ENCODE measurements at regions not wholly inside any gene's neighbourhood (a gene's known extent, or its start where the extent isn't known, plus 50 kb on each side); places are given as distances from the start of the nearest gene placed in this dataset.

GRCh38 chr18:77487951-77488740, 238.5 kb downstream of the GALR1 start:
- DNase-seq (ENCODE audit: insufficient read length): no peak
- no peak for FAIRE-seq
- no peak for TF ChIP-seq POLR2A (IDR thresholded peaks at IDR 0.05; ENCODE audit: low read depth, low read length)
- TF ChIP-seq POLR2AphosphoS5 (IDR thresholded peaks at IDR 0.05; ENCODE audit: low read depth, low read length): no peak
- no peak for TF ChIP-seq TAF1 (IDR thresholded peaks at IDR 0.05; ENCODE audit: borderline replicate concordance, low read depth, low read length)

GRCh38 chr18:77495079-77495478, 245.4 kb downstream of the GALR1 start:
- DNase-seq (ENCODE audit: insufficient read length) (no peak), FAIRE-seq (no peak)
- TF ChIP-seq POLR2AphosphoS5 (IDR thresholded peaks at IDR 0.05; ENCODE audit: low read depth, low read length) (no peak), POLR2A (IDR thresholded peaks at IDR 0.05; ENCODE audit: low read depth, low read length) (no peak), TAF1 (IDR thresholded peaks at IDR 0.05; ENCODE audit: borderline replicate concordance, low read depth, low read length) (no peak)

- no peak for DNase-seq (ENCODE audit: insufficient read length)
- TF ChIP-seq POLR2A (IDR thresholded peaks at IDR 0.05; ENCODE audit: low read depth, low read length) (no peak), POLR2AphosphoS5 (IDR thresholded peaks at IDR 0.05; ENCODE audit: low read depth, low read length) (no peak), TAF1 (IDR thresholded peaks at IDR 0.05; ENCODE audit: borderline replicate concordance, low read depth, low read length) (no peak)
- FAIRE-seq: peak; percentile 36
Observed at GRCh38 chr18:77495982-77496690, 246.5 kb downstream of the GALR1 start.

GRCh38 chr18:77501266-77501665, 251.6 kb downstream of the GALR1 start:
- FAIRE-seq (no peak), DNase-seq (ENCODE audit: insufficient read length) (no peak)
- TF ChIP-seq TAF1 (IDR thresholded peaks at IDR 0.05; ENCODE audit: borderline replicate concordance, low read depth, low read length): no peak
- no peak for TF ChIP-seq POLR2A (IDR thresholded peaks at IDR 0.05; ENCODE audit: low read depth, low read length)
- no peak for TF ChIP-seq POLR2AphosphoS5 (IDR thresholded peaks at IDR 0.05; ENCODE audit: low read depth, low read length)

GRCh38 chr18:77505499-77505898, 255.9 kb downstream of the GALR1 start:
- no peak for FAIRE-seq
- TF ChIP-seq TAF1 (IDR thresholded peaks at IDR 0.05; ENCODE audit: borderline replicate concordance, low read depth, low read length) (no peak), POLR2AphosphoS5 (IDR thresholded peaks at IDR 0.05; ENCODE audit: low read depth, low read length) (no peak), POLR2A (IDR thresholded peaks at IDR 0.05; ENCODE audit: low read depth, low read length) (no peak)
- no peak for DNase-seq (ENCODE audit: insufficient read length)

- TF ChIP-seq POLR2A (IDR thresholded peaks at IDR 0.05; ENCODE audit: low read depth, low read length) (no peak), TAF1 (IDR thresholded peaks at IDR 0.05; ENCODE audit: borderline replicate concordance, low read depth, low read length) (no peak), POLR2AphosphoS5 (IDR thresholded peaks at IDR 0.05; ENCODE audit: low read depth, low read length) (no peak)
- FAIRE-seq (no peak), DNase-seq (ENCODE audit: insufficient read length) (no peak)
Observed at GRCh38 chr18:77512152-77512551, 262.5 kb downstream of the GALR1 start.

GRCh38 chr18:77517901-77518300, 268.3 kb downstream of the GALR1 start:
- DNase-seq (ENCODE audit: insufficient read length) (no peak), FAIRE-seq (no peak)
- no peak for TF ChIP-seq POLR2A (IDR thresholded peaks at IDR 0.05; ENCODE audit: low read depth, low read length)
- TF ChIP-seq POLR2AphosphoS5 (IDR thresholded peaks at IDR 0.05; ENCODE audit: low read depth, low read length): no peak
- TF ChIP-seq TAF1 (IDR thresholded peaks at IDR 0.05; ENCODE audit: borderline replicate concordance, low read depth, low read length): no peak

- DNase-seq (ENCODE audit: insufficient read length) (no peak), FAIRE-seq (no peak)
- TF ChIP-seq TAF1 (IDR thresholded peaks at IDR 0.05; ENCODE audit: borderline replicate concordance, low read depth, low read length) (no peak), POLR2AphosphoS5 (IDR thresholded peaks at IDR 0.05; ENCODE audit: low read depth, low read length) (no peak), POLR2A (IDR thresholded peaks at IDR 0.05; ENCODE audit: low read depth, low read length) (no peak)
Observed at GRCh38 chr18:77520767-77521166, 271.1 kb downstream of the GALR1 start.

- DNase-seq (ENCODE audit: insufficient read length) (no peak), FAIRE-seq (no peak)
- TF ChIP-seq TAF1 (IDR thresholded peaks at IDR 0.05; ENCODE audit: borderline replicate concordance, low read depth, low read length) (no peak), POLR2A (IDR thresholded peaks at IDR 0.05; ENCODE audit: low read depth, low read length) (no peak)
Observed at GRCh38 chr18:77522051-77522675, 272.5 kb downstream of the GALR1 start.

GRCh38 chr18:77524909-77525308, 275.3 kb downstream of the GALR1 start:
- FAIRE-seq (no peak), DNase-seq (ENCODE audit: insufficient read length) (no peak)
- TF ChIP-seq POLR2A (IDR thresholded peaks at IDR 0.05; ENCODE audit: low read depth, low read length) (no peak), POLR2AphosphoS5 (IDR thresholded peaks at IDR 0.05; ENCODE audit: low read depth, low read length) (no peak), TAF1 (IDR thresholded peaks at IDR 0.05; ENCODE audit: borderline replicate concordance, low read depth, low read length) (no peak)

GRCh38 chr18:77526962-77527361, 277.3 kb downstream of the GALR1 start:
- TF ChIP-seq POLR2A (IDR thresholded peaks at IDR 0.05; ENCODE audit: low read depth, low read length) (no peak), POLR2AphosphoS5 (IDR thresholded peaks at IDR 0.05; ENCODE audit: low read depth, low read length) (no peak), TAF1 (IDR thresholded peaks at IDR 0.05; ENCODE audit: borderline replicate concordance, low read depth, low read length) (no peak)

More at GRCh38 chr18:77526962-77527361, 277.3 kb downstream of the GALR1 start:
- FAIRE-seq: no peak
- DNase-seq (ENCODE audit: insufficient read length): no peak

Measured in GM12892 (cell line).